MG63 (cell line): ENCODE measurements at regions not wholly inside any gene's neighbourhood (a gene's known extent, or its start where the extent isn't known, plus 50 kb on each side); places are given as distances from the start of the nearest gene placed in this dataset.
"Not testable (repeated sequence)": the region's sequence is repeated elsewhere in the genome, so short reads cannot be mapped to it uniquely, and the experiment has no call there.

ENCODE experiments used
- DNase-seq: peaks from one replicate; pipeline ENCODE4 v3.0.0-alpha.2; 2020
- H3K27me3 ChIP-seq: fragments of 250-450 bp; sonication (Bioruptor Pico); 2 replicates; pipeline ENCODE4 v1.5.1; 2020; ENCODE audit warnings: mild to moderate bottlenecking, moderate library complexity
- H3K36me3 ChIP-seq: fragments of 250-450 bp; sonication (Bioruptor Pico); 2 replicates; pipeline ENCODE4 v1.5.1; 2020; ENCODE audit warnings: mild to moderate bottlenecking, moderate library complexity
- H3K4me3 ChIP-seq: fragments of 250-450 bp; sonication (Bioruptor Pico); 2 replicates; pipeline ENCODE4 v1.5.1; 2020; ENCODE audit warnings: mild to moderate bottlenecking, moderate library complexity
- H3K9me3 ChIP-seq: fragments of 250-450 bp; sonication (Bioruptor Pico); 2 replicates; pipeline ENCODE4 v1.5.1; 2020; ENCODE audit warnings: mild to moderate bottlenecking, moderate library complexity

DNA sequence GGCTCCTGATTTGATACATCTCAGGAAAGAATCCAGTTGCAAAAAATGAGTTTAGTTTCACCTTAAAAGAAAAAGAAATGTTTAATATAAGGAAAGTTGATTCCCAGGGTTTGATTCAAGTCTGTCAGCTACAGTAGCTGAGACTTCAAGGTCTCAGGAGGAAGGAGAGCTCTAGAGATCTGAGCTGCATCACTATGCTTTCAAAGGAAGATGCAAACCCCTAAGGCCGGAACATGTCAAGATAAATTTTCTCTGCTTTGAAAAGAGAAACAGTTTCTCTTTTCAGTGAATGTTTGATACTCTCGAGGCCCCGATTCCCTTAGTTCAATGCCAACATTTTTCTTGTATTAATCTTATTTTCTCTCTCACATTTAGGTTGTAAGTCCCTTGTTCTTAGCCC lies 128.6 kb downstream of the RGPD3 start:
- no peaks in the 10 kb centered on the region for H3K27me3 ChIP-seq
- no peak for DNase-seq
- no peaks in the 10 kb centered on the region for H3K36me3 ChIP-seq
- H3K9me3 ChIP-seq = no peaks in the 10 kb centered on the region
- H3K4me3 ChIP-seq = no peak overlapping the region

DNA sequence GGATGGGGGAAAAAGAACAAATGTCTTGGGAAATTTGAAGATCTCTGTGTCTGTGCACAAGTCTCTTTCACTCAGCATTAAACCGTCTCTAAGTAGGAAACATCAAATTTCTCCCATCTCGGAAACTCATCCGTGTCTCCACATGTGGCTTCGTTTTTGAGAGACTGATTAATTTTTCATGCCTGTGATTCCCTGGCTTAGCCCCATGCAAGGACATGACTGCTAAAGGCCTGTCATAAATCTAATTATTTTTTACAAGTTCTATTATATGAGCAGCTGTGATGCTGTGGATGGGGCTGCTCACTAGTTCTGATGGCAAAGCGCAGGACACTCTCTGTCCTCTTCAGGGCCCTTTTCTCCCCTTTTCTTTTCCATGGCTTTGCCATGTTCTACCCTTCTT lies 129.1 kb downstream of the RGPD3 start:
- Histone ChIP-seq H3K9me3 (no peaks in the 10 kb centered on the region), H3K27me3 (no peaks in the 10 kb centered on the region), H3K36me3 (no peaks in the 10 kb centered on the region)

DNA sequence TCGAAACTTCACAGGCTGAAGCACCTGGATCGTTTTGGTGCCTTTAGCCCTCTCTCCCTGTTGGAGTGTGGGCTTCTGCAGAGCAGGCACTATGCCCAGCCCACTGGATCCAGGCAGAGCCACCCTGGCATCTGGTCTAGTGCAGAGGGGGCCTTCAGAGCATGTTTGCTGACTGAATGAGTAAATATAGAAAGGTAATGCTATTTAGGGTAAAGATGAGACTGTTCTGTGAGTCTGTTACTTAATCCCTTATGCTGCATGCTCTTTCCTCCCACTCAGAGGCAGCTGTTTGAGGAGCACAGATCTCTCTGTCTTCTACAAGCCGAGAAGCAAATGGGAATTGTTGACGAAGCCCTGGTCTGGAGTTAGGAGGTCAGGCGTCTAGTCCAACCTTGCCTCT lies 130.2 kb downstream of the RGPD3 start:
- Histone ChIP-seq H3K36me3 (no peaks in the 10 kb centered on the region), H3K27me3 (no peaks in the 10 kb centered on the region), H3K9me3 (no peaks in the 10 kb centered on the region), H3K4me3 (no peak overlapping the region)
- DNase-seq = no peak

More for the DNA sequence above, 129.1 kb downstream of the RGPD3 start:
- no peak overlapping the region for H3K4me3 ChIP-seq
- no peak for DNase-seq

DNA sequence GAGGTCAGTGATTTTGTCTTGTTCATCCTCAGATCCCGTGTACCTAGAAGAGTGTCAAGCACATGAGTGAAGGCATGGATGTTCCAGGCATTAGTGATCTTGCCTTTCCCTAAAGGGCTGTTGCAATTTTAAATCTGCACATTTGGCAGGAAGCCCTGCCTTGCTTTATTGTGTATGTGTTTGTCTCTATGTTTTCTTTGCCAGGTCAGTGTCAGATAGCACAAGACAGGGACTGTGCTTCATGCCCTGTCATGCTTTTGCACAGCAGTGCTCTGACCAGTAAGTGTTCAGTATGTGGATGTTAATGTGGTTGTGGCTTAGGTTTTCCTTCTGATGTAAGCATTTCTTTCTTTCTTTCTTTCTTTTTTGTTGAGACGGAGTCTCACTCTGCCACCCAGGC lies 131.5 kb downstream of the RGPD3 start:
- DNase-seq = no peak
- Histone ChIP-seq H3K36me3 (no peaks in the 10 kb centered on the region), H3K27me3 (no peaks in the 10 kb centered on the region), H3K4me3 (no peak overlapping the region), H3K9me3 (no peaks in the 10 kb centered on the region)

DNA sequence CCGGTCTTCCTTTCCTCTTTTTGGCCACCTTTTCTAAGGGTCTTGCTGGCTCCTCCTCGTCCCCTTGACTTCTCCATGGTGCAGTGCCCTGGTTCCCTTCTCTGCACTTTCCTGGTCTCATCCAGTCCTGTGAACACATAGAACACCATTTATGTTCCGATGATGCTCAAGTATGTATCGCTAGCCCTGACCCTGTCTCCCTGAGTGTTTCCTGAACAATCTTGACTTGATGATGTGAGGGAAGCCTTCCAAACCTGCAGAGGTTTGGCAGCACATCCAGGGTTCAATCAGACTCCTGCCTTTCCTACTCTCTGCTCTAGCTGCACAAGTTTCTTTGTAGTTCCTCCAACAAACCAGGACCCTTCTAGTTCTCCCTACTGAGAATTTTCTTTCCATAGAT lies 132.1 kb downstream of the RGPD3 start:
- H3K36me3 ChIP-seq = no peaks in the 10 kb centered on the region
- no peaks in the 10 kb centered on the region for H3K27me3 ChIP-seq
- no peak overlapping the region for H3K4me3 ChIP-seq
- H3K9me3 ChIP-seq = no peaks in the 10 kb centered on the region
- no peak for DNase-seq

DNA sequence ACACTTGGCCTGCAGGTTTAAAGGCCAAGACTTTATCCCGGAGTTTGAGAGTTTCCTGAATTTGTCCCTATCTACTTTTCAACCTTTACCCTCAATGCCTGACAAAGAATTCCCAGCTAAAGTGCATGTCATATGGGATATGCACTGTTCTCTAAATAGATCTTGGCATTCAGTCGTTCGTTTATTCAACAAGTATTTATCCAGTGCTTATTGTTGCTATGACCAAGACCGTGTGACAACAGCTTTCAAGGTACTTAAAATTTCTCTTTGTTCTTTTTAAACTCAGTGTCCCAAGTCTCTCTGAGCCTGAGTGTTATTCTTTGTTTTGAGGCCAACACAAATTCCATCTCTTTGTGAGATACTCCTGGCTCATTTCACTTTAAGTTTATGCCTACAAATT lies 133.4 kb downstream of the RGPD3 start:
- no peaks in the 10 kb centered on the region for H3K36me3 ChIP-seq
- DNase-seq = no peak
- no peaks in the 10 kb centered on the region for H3K27me3 ChIP-seq
- H3K9me3 ChIP-seq = no peaks in the 10 kb centered on the region
- no peak overlapping the region for H3K4me3 ChIP-seq

DNA sequence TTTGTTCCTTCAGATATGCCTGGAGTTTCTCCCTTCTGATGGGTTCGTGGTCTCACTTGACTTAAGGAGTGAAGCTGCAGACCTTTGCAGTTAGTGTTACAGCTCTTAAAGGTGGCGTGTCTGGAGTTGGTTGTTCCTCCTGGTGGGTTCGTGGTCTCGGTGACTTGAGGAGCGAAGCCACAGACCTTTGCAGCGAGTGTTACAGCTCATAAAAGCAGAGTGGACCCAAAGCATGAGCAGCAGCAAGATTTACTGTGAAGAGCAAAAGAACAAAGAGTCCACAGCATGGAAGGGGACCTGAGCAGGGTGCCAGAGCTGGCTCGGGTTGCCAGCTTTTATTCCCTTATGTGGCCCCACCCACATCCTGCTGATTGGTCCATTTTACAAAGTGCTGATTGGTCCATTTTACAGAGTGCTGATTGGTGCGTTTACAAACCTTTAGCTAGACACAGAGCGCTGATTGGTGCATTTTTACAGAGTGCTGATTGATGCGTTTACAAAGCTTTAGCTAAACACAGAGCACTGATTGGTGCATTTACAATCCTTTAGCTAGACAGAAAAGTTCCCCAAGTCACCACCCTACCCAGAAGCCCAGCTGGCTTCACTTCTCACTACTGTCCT lies 134.8 kb downstream of the RGPD3 start:
- DNase-seq, H3K36me3 ChIP-seq, H3K4me3 ChIP-seq, H3K9me3 ChIP-seq, H3K27me3 ChIP-seq: not testable (repeated sequence)

DNA sequence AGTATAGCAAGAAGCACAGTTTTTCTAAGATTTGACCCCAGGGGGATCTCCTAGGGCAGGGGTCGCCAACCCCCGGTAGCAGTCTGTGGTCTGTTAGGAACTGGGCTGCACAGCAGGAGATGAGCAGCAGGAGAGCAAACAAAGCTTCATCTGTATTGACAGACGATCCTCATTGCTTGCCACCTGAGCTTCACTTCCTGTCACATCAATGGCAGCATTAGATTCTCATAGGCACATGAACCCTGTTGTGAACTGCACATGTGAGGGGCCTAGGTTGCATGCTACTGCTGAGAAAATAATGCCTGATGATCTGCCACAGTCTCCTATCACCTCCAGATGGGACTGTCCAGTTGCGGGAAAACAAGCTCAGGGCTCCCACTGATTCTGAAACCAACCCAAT lies 136.2 kb downstream of the RGPD3 start:
- no peak overlapping the region for H3K4me3 ChIP-seq
- no peaks in the 10 kb centered on the region for H3K27me3 ChIP-seq
- H3K36me3 ChIP-seq = no peaks in the 10 kb centered on the region
- no peak for DNase-seq
- H3K9me3 ChIP-seq = no peaks in the 10 kb centered on the region

DNA sequence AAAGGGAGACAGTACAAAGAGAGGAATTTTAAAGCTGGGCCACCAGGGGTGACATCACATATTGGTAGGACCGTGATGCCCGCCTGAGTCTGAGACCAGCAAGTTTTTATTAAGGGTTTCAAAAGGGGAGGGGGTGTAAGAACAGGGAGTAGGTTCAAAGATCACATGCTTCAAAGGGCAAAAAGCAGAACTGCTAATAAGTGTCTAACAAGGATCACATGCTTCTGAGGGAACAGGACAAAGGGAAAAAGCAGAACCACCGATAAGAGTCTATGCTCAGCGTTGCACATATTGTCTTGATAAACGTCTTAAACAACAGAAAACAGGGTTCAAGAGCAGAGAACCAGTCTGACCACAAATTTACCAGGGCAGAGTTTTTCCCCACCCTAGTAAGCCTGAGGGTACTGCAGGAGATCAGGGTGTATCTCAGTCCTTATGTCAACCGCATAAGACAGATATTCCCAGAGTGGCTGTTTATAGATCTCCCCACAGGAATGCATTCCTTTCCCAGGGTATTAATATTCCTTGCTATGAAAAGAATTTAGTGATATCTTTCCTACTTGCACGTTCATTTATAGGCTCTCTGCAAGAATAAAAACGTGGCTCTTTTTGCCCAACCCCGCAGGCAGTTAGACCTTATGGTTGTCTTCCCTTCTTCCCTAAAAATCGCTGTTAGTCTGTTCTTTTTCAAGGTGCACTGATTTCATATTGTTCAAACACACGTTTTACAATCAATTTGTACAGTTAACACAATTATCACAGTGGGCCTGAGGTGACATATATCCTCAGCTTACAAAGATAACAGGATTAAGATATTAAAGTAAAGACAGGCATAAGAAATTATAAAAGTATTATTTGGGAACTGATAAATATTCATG lies 136.5 kb upstream of the UXS1 start:
- not testable (repeated sequence) for DNase-seq, H3K4me3 ChIP-seq, H3K27me3 ChIP-seq, H3K9me3 ChIP-seq, H3K36me3 ChIP-seq

DNA sequence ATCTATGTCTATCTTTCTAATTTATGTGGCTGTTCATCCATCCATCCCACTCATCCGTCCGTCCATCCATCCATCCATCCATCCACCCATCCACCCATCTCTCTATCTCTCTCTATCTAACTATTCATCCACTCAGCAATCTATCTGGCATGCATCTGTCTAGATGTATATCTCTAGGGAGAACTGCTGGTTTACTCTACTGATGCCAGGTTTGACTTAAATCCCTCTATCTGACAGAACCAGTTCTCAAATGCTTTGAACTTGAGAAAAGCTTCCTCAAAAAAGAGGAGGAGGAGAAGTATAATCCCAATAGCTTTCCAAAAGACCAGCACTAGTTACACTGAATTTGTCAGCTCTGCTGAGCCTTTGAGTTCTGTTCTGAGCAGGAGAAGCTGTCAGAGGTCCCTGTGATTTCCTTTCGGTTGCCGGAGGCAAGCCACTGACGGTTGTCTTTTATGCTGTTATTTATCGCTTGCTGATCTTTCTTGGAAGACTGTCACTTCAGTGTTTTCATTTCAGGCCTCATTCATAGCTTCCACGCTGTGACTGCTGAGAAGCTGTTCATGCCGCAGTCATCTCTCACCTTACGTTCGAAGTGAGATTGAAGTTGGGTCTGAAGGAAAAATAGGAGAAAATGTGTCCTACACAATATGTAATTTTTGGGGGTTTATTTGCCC lies 129.4 kb upstream of the UXS1 start:
- no peaks in the 10 kb centered on the region for H3K36me3 ChIP-seq
- H3K4me3 ChIP-seq = no peak overlapping the region
- no peak for DNase-seq
- H3K9me3 ChIP-seq = no peaks in the 10 kb centered on the region
- H3K27me3 ChIP-seq = no peaks in the 10 kb centered on the region

DNA sequence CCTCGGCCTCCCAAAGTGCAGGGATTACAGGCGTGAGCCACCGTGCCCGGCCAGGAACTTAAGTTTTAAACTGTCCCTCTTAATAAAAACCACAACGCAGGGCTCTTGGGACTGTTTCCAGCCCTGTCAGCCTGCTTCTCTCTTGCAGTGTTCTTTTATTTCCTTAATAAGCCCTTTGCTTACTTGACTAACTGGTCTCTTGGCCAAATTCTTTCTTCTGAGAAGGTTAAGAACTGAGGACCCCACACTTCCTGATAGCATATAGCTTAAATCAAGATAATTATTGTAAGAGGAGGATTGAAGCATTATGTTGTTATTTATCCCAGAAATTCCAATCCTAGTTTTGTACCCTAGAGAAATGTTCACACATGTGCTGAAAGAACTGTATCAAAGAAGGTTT lies 128.2 kb upstream of the UXS1 start:
- no peak for DNase-seq
- no peak overlapping the region for H3K4me3 ChIP-seq
- no peaks in the 10 kb centered on the region for H3K36me3 ChIP-seq
- no peaks in the 10 kb centered on the region for H3K9me3 ChIP-seq
- no peaks in the 10 kb centered on the region for H3K27me3 ChIP-seq

DNA sequence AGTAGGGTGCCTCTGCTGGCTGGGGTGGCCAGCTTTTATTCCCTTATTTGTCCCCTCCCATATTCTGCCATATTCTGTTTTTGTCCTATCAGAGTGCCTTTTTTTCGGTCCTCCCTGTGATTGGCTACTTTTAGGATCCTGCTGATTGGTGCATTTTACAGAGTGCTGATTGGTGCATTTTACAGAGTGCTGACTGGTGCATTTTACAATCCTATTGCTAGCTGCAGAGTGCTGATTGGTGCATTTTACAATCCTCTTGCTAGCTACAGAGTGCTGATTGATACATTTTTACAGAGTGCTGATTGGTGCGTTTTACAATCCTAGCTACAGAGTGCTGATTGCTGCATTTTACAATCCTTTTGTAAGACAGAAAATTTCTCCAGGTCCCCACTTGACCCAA lies 126.3 kb upstream of the UXS1 start:
- not testable (repeated sequence) for H3K9me3 ChIP-seq, H3K36me3 ChIP-seq, DNase-seq, H3K4me3 ChIP-seq, H3K27me3 ChIP-seq

DNA sequence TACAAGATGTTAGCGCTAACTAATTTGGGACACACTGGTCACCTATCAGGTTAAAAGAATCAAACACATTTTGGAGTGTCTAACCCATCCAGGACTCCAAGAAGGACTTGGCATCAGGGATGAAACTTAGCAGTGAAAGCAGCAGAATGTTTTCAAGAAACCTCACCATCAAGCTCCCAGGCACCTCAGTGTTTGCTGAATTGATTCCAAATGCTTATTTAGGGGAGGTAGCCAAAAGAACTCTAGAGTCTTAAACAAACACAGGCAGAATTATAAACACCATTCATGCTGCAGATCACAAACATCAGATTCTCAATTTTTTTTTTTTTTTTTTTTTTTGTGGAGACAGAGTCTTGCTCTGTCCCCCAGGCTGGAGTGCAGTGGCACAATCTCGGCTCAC lies 122.8 kb upstream of the UXS1 start:
- H3K36me3 ChIP-seq = no peaks in the 10 kb centered on the region
- DNase-seq = no peak
- H3K4me3 ChIP-seq = no peak overlapping the region
- H3K27me3 ChIP-seq = no peaks in the 10 kb centered on the region
- no peaks in the 10 kb centered on the region for H3K9me3 ChIP-seq

DNA sequence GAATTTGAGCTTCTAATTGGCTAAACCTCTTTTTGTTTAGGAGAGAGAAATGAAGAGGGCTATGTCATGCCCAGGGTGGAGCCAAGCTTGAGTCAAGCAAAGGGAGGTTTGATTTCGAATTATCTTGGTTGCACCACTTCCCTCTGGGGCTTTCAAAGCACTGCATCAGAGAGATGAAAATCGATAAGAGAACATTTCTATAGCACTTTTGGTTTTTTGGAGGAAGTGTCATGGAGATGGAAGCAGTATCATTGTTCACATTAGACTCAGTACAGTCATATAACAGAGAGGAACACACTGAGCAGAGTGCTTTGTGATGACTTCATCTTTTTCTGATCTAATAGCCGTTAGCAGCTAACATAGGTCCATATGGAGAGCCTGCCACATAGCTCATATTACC lies 120.3 kb upstream of the UXS1 start:
- Histone ChIP-seq H3K36me3 (no peaks in the 10 kb centered on the region), H3K9me3 (no peaks in the 10 kb centered on the region), H3K4me3 (no peak overlapping the region), H3K27me3 (no peaks in the 10 kb centered on the region)
- DNase-seq = no peak

DNA sequence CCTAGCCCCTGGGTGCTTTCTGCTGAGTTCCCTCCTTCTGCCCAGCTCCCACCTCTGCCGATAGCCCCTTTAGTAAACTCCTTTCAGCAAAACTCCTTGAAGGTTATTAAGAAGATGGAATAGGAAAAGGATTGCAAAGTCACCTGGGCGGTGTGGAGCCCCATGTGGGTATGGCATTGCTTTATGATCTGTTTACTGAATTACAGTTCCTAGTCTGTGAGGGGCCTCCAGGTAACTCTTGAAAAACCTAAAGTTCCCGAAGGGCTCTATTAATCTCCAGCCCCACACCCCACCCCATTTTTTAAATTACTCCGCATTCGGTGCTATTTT lies 116.9 kb upstream of the UXS1 start:
- Histone ChIP-seq H3K9me3 (no peaks in the 10 kb centered on the region), H3K27me3 (no peaks in the 10 kb centered on the region), H3K4me3 (no peak overlapping the region), H3K36me3 (no peaks in the 10 kb centered on the region)
- DNase-seq = no peak

DNA sequence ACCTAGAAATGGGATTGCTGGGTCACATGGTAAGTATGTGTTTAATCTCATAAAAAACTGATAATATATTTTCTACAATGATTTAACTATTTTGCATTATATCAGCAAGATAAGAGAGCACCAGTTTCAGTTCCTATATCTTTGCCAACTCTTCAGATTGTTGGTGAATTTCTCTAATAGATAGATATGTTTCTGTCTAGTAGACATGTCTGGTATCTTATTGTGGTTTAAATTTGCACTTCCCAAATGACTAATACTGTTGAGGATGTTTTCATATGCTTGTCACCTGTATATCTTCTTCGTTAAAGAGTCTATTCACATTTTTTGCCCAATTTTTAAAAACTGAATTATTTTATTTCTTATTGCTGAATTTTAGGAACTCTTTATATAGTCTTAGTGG lies 113.8 kb upstream of the UXS1 start:
- no peaks in the 10 kb centered on the region for H3K36me3 ChIP-seq
- DNase-seq = no peak
- H3K9me3 ChIP-seq = no peaks in the 10 kb centered on the region
- H3K4me3 ChIP-seq = no peak overlapping the region
- no peaks in the 10 kb centered on the region for H3K27me3 ChIP-seq

DNA sequence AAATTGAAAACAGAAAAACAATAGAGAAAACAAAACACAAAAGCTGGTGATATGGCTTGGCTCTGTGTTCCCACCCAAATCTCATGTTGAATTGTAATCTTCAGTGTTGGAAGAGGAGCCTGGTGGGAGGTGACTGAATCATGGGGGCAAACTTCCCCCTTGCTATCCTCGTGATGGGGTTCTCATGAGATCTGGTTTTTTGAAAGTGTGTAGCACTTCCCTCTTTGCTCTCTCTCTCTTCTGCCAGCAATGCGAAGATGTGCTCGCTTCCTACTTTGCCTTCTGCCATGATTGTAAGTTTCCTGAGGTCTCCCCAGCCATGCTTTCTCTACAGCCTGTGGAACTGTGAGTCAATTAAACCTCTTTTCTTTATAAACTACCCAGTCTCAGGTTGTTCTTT lies 112.3 kb upstream of the UXS1 start:
- no peak for DNase-seq
- Histone ChIP-seq H3K9me3 (no peaks in the 10 kb centered on the region), H3K27me3 (no peaks in the 10 kb centered on the region), H3K4me3 (no peak overlapping the region), H3K36me3 (no peaks in the 10 kb centered on the region)

DNA sequence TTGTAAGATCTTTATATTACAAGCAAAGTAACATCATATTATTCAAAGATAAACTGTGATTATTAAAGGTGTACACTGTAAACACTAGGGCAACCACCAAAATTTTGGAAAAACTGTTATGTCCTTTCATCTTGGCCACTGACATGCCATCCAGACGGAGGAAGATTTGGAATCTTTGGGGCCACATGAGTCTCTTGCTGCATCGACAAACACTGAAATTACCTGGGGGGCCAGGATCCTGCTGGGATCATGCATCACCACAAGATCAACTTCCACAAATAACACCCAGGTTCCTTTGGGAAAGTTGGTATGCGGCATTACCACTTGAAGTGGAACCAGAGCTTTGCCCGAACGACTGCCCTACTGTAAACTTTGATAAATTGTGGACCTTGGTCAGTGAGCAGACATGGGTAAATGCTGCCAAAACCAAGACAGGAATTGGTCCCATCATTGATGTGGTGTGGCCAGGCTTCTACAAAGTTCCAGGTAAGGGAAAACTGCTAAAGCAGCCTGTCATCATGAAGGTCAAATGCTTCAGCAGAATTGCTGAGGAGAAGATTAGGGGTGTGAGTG lies 110.6 kb upstream of the UXS1 start:
- Histone ChIP-seq H3K9me3 (no peaks in the 10 kb centered on the region), H3K27me3 (no peaks in the 10 kb centered on the region), H3K36me3 (no peaks in the 10 kb centered on the region), H3K4me3 (no peak overlapping the region)
- DNase-seq = no peak
